Spleen (tissue), 11 donors: ENCODE measurements at regions not wholly inside any gene's neighbourhood (a gene's known extent, or its start where the extent isn't known, plus 50 kb on each side); places are given as distances from the start of the nearest gene placed in this dataset.
A peak's percentile ranks its signal among the peaks of the same experiment; 100 is the strongest.

ENCODE experiments used
- DNase-seq: peaks from one replicate; pipeline ENCODE4 v3.0.0-alpha.2; 2020
- H3K27ac ChIP-seq, 8 donors: fragments of 200-600 bp; sonication (generic) in 7 of 8; 1 replicate in 4 of 8; 2 replicates in 4 of 8; pipeline versions ENCODE4 v1.5.0 to v1.8.0; 2016 to 2021; ENCODE audit warnings: inconsistent platforms in 4 of 8, mild to moderate bottlenecking in 4 of 8, moderate library complexity in 1 of 8
- H3K27me3 ChIP-seq, 7 donors: fragments of 200-600 bp; sonication (generic) in 6 of 7; replicated peaks in 1 of 7; 1 replicate in 4 of 7; 2 replicates in 3 of 7; pipeline versions ENCODE4 v1.5.0 to v1.8.0; 2016 to 2021; ENCODE audit warnings: inconsistent platforms in 3 of 7, mild to moderate bottlenecking in 1 of 7
- H3K36me3 ChIP-seq, 6 donors: fragments of 200-600 bp; sonication (generic) in 5 of 6; 1 replicate in 4 of 6; 2 replicates in 2 of 6; pipeline versions ENCODE4 v1.5.0 to v1.8.0; 2016 to 2021; ENCODE audit warnings: inconsistent platforms in 2 of 6
- H3K4me1 ChIP-seq, 6 donors: fragments of 200-600 bp; sonication (generic) in 5 of 6; 1 replicate in 3 of 6; 2 replicates in 3 of 6; pipeline versions ENCODE4 v1.5.0 to v1.8.0; 2016 to 2021; ENCODE audit warnings: inconsistent platforms in 3 of 6
- H3K4me3 ChIP-seq, 8 donors: fragments of 200-600 bp; sonication (generic) in 7 of 8; 1 replicate in 4 of 8; 2 replicates in 4 of 8; pipeline versions ENCODE4 v1.5.0 to v1.8.0; 2016 to 2021; ENCODE audit warnings: inconsistent platforms in 4 of 8, mild to moderate bottlenecking in 4 of 8, moderate library complexity in 2 of 8
- H3K9me3 ChIP-seq, 8 donors: fragments of 200-600 bp; sonication (generic) in 7 of 8; 1 replicate in 4 of 8; 2 replicates in 4 of 8; pipeline versions ENCODE4 v1.5.0 to v1.8.0; 2016 to 2021; ENCODE audit warnings: inconsistent platforms in 4 of 8
- CTCF ChIP-seq, 11 experiments: fragments of 200-600 bp in 7 of 11; fragments of 450-650 bp in 4 of 11; sonication (generic) in 4 of 11; IDR thresholded peaks in 8 of 11; conservative IDR thresholded peaks in 3 of 11; 1 replicate in 7 of 11; 2 replicates in 4 of 11; pipeline versions ENCODE4 v1.4.0 to v1.8.0; 2016 to 2021; ENCODE audit warnings: antibody characterized with exemption in 11 of 11, inconsistent platforms in 4 of 11, mild to moderate bottlenecking in 1 of 11
- POLR2A ChIP-seq, 3 donors: fragments of 450-650 bp; IDR thresholded peaks; one replicate each; pipeline ENCODE4 v1.5.1; 2017; ENCODE audit warnings: antibody characterized with exemption in 3 of 3, mild to moderate bottlenecking in 1 of 3
- POLR2AphosphoS5 ChIP-seq, 3 donors: sonication (generic); formaldehyde crosslinking; IDR thresholded peaks; one replicate each; pipeline ENCODE4 v1.5.1; 2017; ENCODE audit warnings: antibody characterized with exemption in 3 of 3
- WGBS, 5 donors: extraction: QIAGEN DNeasy Blood & Tissue Kit in 3 of 5; methylation state at CpG; one replicate each; pipeline versions ENCODE4 v1.1.5 to v1.1.7; 2013 to 2018; 5-methylcytosine and 5-hydroxymethylcytosine counted together
- intact Hi-C: fragments of 100-400 bp; cut with DNase I; formaldehyde crosslinking; loops from one replicate; pipeline ENCODE4 v1.15.0; 2023; ENCODE audit warnings: low total_unique reads
- donor health status: healthy with polysubstance abuse.
- donor health status: DM: no; HTN: no; CAD: no; lungs with moderate emphysema.
- donor health status: DM: no; HTN: no; CAD: no.
- donor health status: Bipolar disorder and iron deficiency.
- donor health status: healthy.
- donor health status: DM: no; HTN: no; CAD: no.
- donor health status: DM: yes; HTN: yes; CAD: no.

- H3K9me3 ChIP-seq = no peaks in the 10 kb centered on the region
- DNase-seq = no peak
- TF ChIP-seq POLR2AphosphoS5 (IDR thresholded peaks at IDR 0.05) = no peak
- TF ChIP-seq POLR2A (IDR thresholded peaks at IDR 0.05) = no peak
- no peak for TF ChIP-seq CTCF (IDR thresholded peaks at IDR 0.05 in 8 of 11, conservative IDR thresholded peaks at IDR 0.05 in 3 of 11)
- peaks cover 0 to 16% (median 0%) of the 10 kb centered on the region in 7 donors for H3K27me3 ChIP-seq
- 76 to 88% (median 81%) methylated on average over 7 of the region's 7 CpGs for WGBS, 5 donors
- no peak overlapping the region for H3K27ac ChIP-seq
- intact Hi-C loops = no loop called here
- H3K4me1 ChIP-seq = peaks cover 2 to 40% (median 13%) of the 10 kb centered on the region in 6 donors
- H3K4me3 ChIP-seq = no peak overlapping the region
- no peaks in the 10 kb centered on the region for H3K36me3 ChIP-seq
Observed at GRCh38 chr2:230654057-230654456, 58.6 kb upstream of the CAB39 start.

DNA sequence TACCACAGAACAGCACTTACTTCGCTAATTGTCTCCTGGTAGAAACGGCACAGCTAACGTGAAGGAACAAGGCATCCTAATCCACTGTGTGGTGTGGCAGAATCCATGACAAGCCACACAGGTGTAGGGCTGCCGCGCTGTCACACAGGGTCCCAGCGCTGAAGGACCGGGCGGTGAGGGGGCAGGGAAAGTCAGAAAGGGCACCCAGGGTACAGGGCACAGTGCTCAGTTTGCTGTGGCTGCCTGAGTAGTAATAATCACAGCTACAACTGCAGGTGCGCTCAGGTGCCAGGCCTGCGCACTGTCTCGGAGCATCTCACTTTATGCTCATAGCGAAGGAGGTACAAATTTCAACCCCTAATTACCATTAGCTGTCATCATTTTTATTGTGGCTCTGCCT lies 55.2 kb upstream of the CAB39 start:
- WGBS, 5 donors = 86 to 94% (median 92%) methylated on average over 12 of the region's 12 CpGs
- DNase-seq = no peak
- Histone ChIP-seq H3K27me3 (peaks cover 0 to 12% (median 0%) of the 10 kb centered on the region in 7 donors), H3K4me1 (peaks cover 32 to 61% (median 47%) of the 10 kb centered on the region in 6 donors), H3K4me3 (no peak overlapping the region), H3K27ac (peak overlapping the region in 2 of 8 donors; percentile 87 to 89), H3K9me3 (no peaks in the 10 kb centered on the region), H3K36me3 (no peaks in the 10 kb centered on the region)
- intact Hi-C loops = no loop called here
- no peak for TF ChIP-seq POLR2A (IDR thresholded peaks at IDR 0.05)
- TF ChIP-seq CTCF (IDR thresholded peaks at IDR 0.05 in 8 of 11, conservative IDR thresholded peaks at IDR 0.05 in 3 of 11) = no peak
- no peak for TF ChIP-seq POLR2AphosphoS5 (IDR thresholded peaks at IDR 0.05)

DNA sequence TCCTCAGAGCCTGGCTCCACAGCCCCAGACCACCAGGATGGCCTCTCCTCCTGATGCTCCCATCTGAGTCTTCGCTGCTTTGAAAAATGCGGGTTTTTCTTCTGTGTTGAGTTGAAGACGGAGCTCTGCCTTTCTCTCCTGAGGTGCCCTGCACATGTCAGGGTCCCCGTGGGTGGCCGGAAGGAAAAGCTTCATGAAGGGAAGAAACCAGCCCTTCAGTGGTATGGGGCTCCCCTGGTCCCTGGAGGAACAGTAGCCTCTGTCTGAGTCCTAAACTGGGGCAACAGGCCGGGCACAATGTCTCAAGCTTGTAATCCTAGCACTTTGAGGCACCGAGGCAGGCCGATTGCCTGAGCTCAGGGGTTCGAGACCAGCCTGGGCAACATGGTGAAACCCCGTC lies 54.7 kb upstream of the CAB39 start:
- TF ChIP-seq POLR2A (IDR thresholded peaks at IDR 0.05) = no peak
- no peak for TF ChIP-seq CTCF (IDR thresholded peaks at IDR 0.05 in 8 of 11, conservative IDR thresholded peaks at IDR 0.05 in 3 of 11)
- no peak for TF ChIP-seq POLR2AphosphoS5 (IDR thresholded peaks at IDR 0.05)
- Histone ChIP-seq H3K27me3 (peaks cover 0 to 12% (median 0%) of the 10 kb centered on the region in 7 donors), H3K4me1 (peaks cover 34 to 65% (median 51%) of the 10 kb centered on the region in 6 donors), H3K27ac (peak overlapping the region in 2 of 8 donors; percentile 87 to 89), H3K9me3 (no peaks in the 10 kb centered on the region), H3K4me3 (no peak overlapping the region), H3K36me3 (no peaks in the 10 kb centered on the region)
- DNase-seq = no peak
- intact Hi-C loops = no loop called here
- 84 to 90% (median 88%) methylated on average over 10 of the region's 10 CpGs for WGBS, 5 donors

DNA sequence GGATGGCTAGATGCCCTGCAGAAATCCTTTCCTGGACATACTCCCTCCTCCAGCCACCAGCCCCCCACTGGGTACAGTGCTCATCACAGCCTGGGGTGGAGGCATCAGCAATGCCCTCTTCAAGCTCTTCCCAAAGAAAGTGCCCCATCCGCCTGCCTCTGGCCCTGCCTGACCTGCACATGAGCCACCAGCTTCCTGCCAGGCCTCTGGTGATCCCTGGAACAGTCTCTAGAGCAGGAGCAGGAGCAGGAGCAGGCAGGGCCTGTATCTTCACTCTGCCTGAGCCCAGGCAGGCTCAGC lies 54.1 kb upstream of the CAB39 start:
- Histone ChIP-seq H3K4me3 (no peak overlapping the region), H3K36me3 (no peaks in the 10 kb centered on the region), H3K9me3 (no peaks in the 10 kb centered on the region), H3K4me1 (peaks cover 36 to 72% (median 57%) of the 10 kb centered on the region in 6 donors), H3K27me3 (peaks cover 0 to 10% (median 0%) of the 10 kb centered on the region in 7 donors), H3K27ac (peak overlapping the region in 4 of 8 donors; percentile 80 to 89 (median 87))
- WGBS, 5 donors = 75 to 89% (median 79%) methylated on average over 1 of the region's 1 CpG; no CpG with 5 or more reads in 1 of the 5 donors
- intact Hi-C loops = no loop called here
- TF ChIP-seq CTCF (IDR thresholded peaks at IDR 0.05 in 8 of 11, conservative IDR thresholded peaks at IDR 0.05 in 3 of 11) (no peak), POLR2AphosphoS5 (IDR thresholded peaks at IDR 0.05) (no peak)
- no peak for DNase-seq
